HepG2 (cell line): ENCODE measurements at regions not wholly inside any gene's neighbourhood (a gene's known extent, or its start where the extent isn't known, plus 50 kb on each side); places are given as distances from the start of the nearest gene placed in this dataset.

Experiments
- ATAC-seq: fragments of 200-7000 bp; cut with Tn5 transposase; 3 replicates; pipeline ENCODE4 v1.9.1; 2020; ENCODE audit warnings: mild to moderate bottlenecking, moderate library complexity
- BruUV-seq: library from RNA; stranded (reverse); fragments of 400-500 nt; replicated peaks from 2 replicates; lab custom pipeline; 2021; lab: Mats Ljungman, UMichigan
- CTCF ChIA-PET: fragments of 300-600 bp; formaldehyde crosslinking; extraction: SDS; loops from one replicate; lab custom pipeline; 2021; ENCODE audit warnings: low total read pairs, inconsistent platforms, low intra/inter-chr PET ratio; lab: Yijun Ruan, JAX
- POLR2A ChIA-PET: fragments of 350-600 bp; sonication (Branson Sonifier 250); formaldehyde crosslinking; loops from one replicate; lab custom pipeline; 2020; ENCODE audit warnings: antibody characterized with exemption, inconsistent platforms; lab: Yijun Ruan, JAX
- DNase-seq: peaks from one replicate; pipeline ENCODE4 v3.0.0-alpha.2; 2015; ENCODE audit warnings: low spot score
- FAIRE-seq: peaks from 3 replicates; lab custom pipeline; 2011; peaks lifted over from hg19 to GRCh38; lab: Jason Lieb, UNC
- H2AFZ ChIP-seq: one replicate; pipeline ENCODE4 v1.6.1; 2011; ENCODE audit warnings: low read length, inconsistent platforms
- H3K27ac ChIP-seq: fragments of 300-600 bp; 3 replicates; pipeline ENCODE4 v1.8.0; 2011; ENCODE audit warnings: mixed run types, mild to moderate bottlenecking, mixed read lengths, low read length, inconsistent platforms; ENCODE audit not compliant: insufficient read depth; ENCODE audit errors: extremely low read length
- H3K27me3 ChIP-seq, 2 experiments: fragments of 200-600 bp in 1 of 2; 2 replicates in 1 of 2; 3 replicates in 1 of 2; pipeline versions ENCODE4 v1.6.0 to v1.8.0; 2011; ENCODE audit warnings: low read length in 2 of 2, mild to moderate bottlenecking in 2 of 2, moderate library complexity in 2 of 2, inconsistent platforms in 1 of 2; ENCODE audit not compliant: insufficient read depth in 2 of 2, control insufficient read depth in 1 of 2
- H3K36me3 ChIP-seq, 2 experiments: fragments of 200-600 bp in 1 of 2; replicated peaks in 1 of 2; 2 replicates in 1 of 2; 3 replicates in 1 of 2; pipeline versions ENCODE4 v1.5.1 to v1.8.0; 2011; ENCODE audit warnings: low read length in 2 of 2, inconsistent platforms in 1 of 2; ENCODE audit not compliant: insufficient read depth in 2 of 2, control insufficient read depth in 1 of 2
- H3K4me1 ChIP-seq: 2 replicates; pipeline ENCODE4 v1.5.1; 2012; ENCODE audit warnings: low read length, inconsistent platforms; ENCODE audit not compliant: insufficient read depth
- H3K4me2 ChIP-seq: 2 replicates; pipeline ENCODE4 v1.6.0; 2011; ENCODE audit warnings: low read depth, low read length, inconsistent platforms
- H3K4me3 ChIP-seq, 3 experiments: fragments of 200-600 bp in 1 of 3; sonication (generic), shearing (Covaris generic) in 1 of 3; replicated peaks in 1 of 3; 2 replicates each; pipeline ENCODE4 v1.5.1; 2011 to 2016; ENCODE audit warnings: low read length in 3 of 3, inconsistent platforms in 2 of 3, low read depth in 2 of 3, mild to moderate bottlenecking in 2 of 3, control low read depth in 1 of 3, mixed read lengths in 1 of 3; ENCODE audit not compliant: insufficient read depth in 1 of 3
- H3K79me2 ChIP-seq: one replicate; pipeline ENCODE4 v1.6.1; 2011; ENCODE audit warnings: low read length, inconsistent platforms; ENCODE audit not compliant: insufficient read depth
- H3K9ac ChIP-seq: 2 replicates; pipeline ENCODE4 v1.6.0; 2011; ENCODE audit warnings: mild to moderate bottlenecking, low read depth, low read length, inconsistent platforms; ENCODE audit not compliant: insufficient read depth
- H3K9me3 ChIP-seq: 2 replicates; pipeline ENCODE4 v1.5.1; 2012; ENCODE audit warnings: mild to moderate bottlenecking, low read length
- H4K20me1 ChIP-seq: 2 replicates; pipeline ENCODE4 v1.6.0; 2011; ENCODE audit warnings: inconsistent platforms, mild to moderate bottlenecking, low read length, moderate library complexity; ENCODE audit not compliant: insufficient read depth
- ATF1 ChIP-seq: IDR thresholded peaks from 2 replicates; pipeline ENCODE4 v1.6.1; 2016; ENCODE audit warnings: mild to moderate bottlenecking, control low read depth
- FLYWCH1 ChIP-seq: sonication (generic); formaldehyde crosslinking; IDR thresholded peaks from 2 replicates; pipeline ENCODE4 v1.8.1; 2023; ENCODE audit warnings: mild to moderate bottlenecking, missing genetic modification reagents
- MBD4 ChIP-seq: IDR thresholded peaks from 2 replicates; pipeline ENCODE4 v1.6.1; 2012; ENCODE audit warnings: low read length, inconsistent platforms, borderline replicate concordance
- MTERF4 ChIP-seq: sonication (generic); formaldehyde crosslinking; IDR thresholded peaks from 2 replicates; pipeline ENCODE4 v1.8.0; 2023; ENCODE audit warnings: mild to moderate bottlenecking, missing genetic modification reagents
- PHF5A ChIP-seq: IDR thresholded peaks from one replicate; pipeline ENCODE4 v1.6.1; 2018; ENCODE audit warnings: low read depth, missing genetic modification reagents; ENCODE audit not compliant: unreplicated experiment
- SNAPC4 ChIP-seq: sonication (generic); formaldehyde crosslinking; IDR thresholded peaks from 2 replicates; pipeline ENCODE4 v1.4.0; 2020; ENCODE audit warnings: mild to moderate bottlenecking, missing genetic modification reagents
- SNRNP70 ChIP-seq: fragments of 200-400 bp; formaldehyde crosslinking; IDR thresholded peaks from 2 replicates; pipeline ENCODE4 v1.6.1; 2017; ENCODE audit warnings: mild to moderate bottlenecking, low read depth, low read length, moderate library complexity
- SRSF9 ChIP-seq: fragments of 200-400 bp; formaldehyde crosslinking; IDR thresholded peaks from 2 replicates; pipeline ENCODE4 v1.6.1; 2018; ENCODE audit warnings: borderline replicate concordance, mild to moderate bottlenecking, low read depth, low read length; ENCODE audit not compliant: insufficient read depth, poor library complexity, severe bottlenecking
- YEATS4 ChIP-seq: sonication (generic); formaldehyde crosslinking; IDR thresholded peaks from 2 replicates; pipeline ENCODE4 v1.4.0; 2020; ENCODE audit warnings: missing genetic modification reagents, borderline replicate concordance
- ZMAT3 ChIP-seq: sonication (generic); formaldehyde crosslinking; conservative IDR thresholded peaks from 2 replicates; pipeline ENCODE4 v1.7.0; 2021; ENCODE audit warnings: missing genetic modification reagents
- ZNF639 ChIP-seq: conservative IDR thresholded peaks from 2 replicates; pipeline ENCODE4 v1.6.1; 2018; ENCODE audit warnings: missing genetic modification reagents
- WGBS: methylation state at CpG from one replicate; pipeline ENCODE4 v1.1.6; 2017; ENCODE audit warnings: low lambda C conversion rate; 5-methylcytosine and 5-hydroxymethylcytosine counted together
- in situ Hi-C: cut with HindIII; loops from 2 replicates; pipeline ENCODE4 v1.10.0; 2017; ENCODE audit warnings: low pct_unique_long_range_greater_than_20kb; ENCODE audit not compliant: extremely low pct_ligation_motif_present
- intact Hi-C: fragments of 100-400 bp; cut with micrococcal nuclease; formaldehyde crosslinking; loops from one replicate; pipeline ENCODE4 v1.10.0; 2022; ENCODE audit not compliant: unreplicated experiment

- no peak overlapping the region for H3K9ac ChIP-seq
- intact Hi-C loops = no loop called here
- no peaks in the 10 kb centered on the region for H3K4me1 ChIP-seq
- 7% methylated on average over 10 of the region's 10 CpGs for WGBS
- no peaks in the 10 kb centered on the region for H3K79me2 ChIP-seq
- TF ChIP-seq ATF1 (no peak), MBD4 (no peak), SNAPC4 (CRISPR knock-in tag) (no peak), MTERF4 (CRISPR knock-in tag) (no peak), SRSF9 (no peak), SNRNP70 (no peak), ZNF639 (CRISPR knock-in tag) (no peak), ZMAT3 (CRISPR knock-in tag) (no peak), FLYWCH1 (CRISPR knock-in tag) (no peak), YEATS4 (CRISPR knock-in tag) (no peak), PHF5A (CRISPR knock-in tag) (no peak)
- TF ChIP-seq, all 625 proteins: peak for 0
- DNase-seq (no peak), FAIRE-seq (no peak), ATAC-seq (no peak)
- H3K9me3 ChIP-seq = peaks cover 97% of the 10 kb centered on the region
- H4K20me1 ChIP-seq = no peaks in the 10 kb centered on the region
- ChIA-PET CTCF (no interaction called here), POLR2A (no interaction called here)
- no peak overlapping the region for H3K27ac ChIP-seq
- H3K36me3 ChIP-seq = no peaks in the 10 kb centered on the region
- no peak overlapping the region for H3K4me3 ChIP-seq
- no peak overlapping the region for H3K4me2 ChIP-seq
- H3K27me3 ChIP-seq = no peaks in the 10 kb centered on the region
- no TSS peak for BruUV-seq
- H2AFZ ChIP-seq = no peak overlapping the region
- in situ Hi-C loops = no loop called here
These were observed 1095.4 kb upstream of the CELF2 start for GRCh38 chr10:9922126-9922870.
